Stomach (tissue), 8 donors: ENCODE measurements at regions not wholly inside any gene's neighbourhood (a gene's known extent, or its start where the extent isn't known, plus 50 kb on each side); places are given as distances from the start of the nearest gene placed in this dataset.

Source experiments
- DNase-seq, 2 donors: peaks; one replicate each; pipeline versions ENCODE4 v3.0.0 to v3.0.0-alpha.2; 2013 to 2019
- H3K27ac ChIP-seq, 5 donors: fragments of 200-600 bp in 4 of 5; sonication (generic) in 4 of 5; one replicate each; pipeline ENCODE4 v1.5.1; 2013 to 2019; ENCODE audit warnings: mild to moderate bottlenecking in 1 of 5, moderate library complexity in 1 of 5
- H3K27me3 ChIP-seq, 3 donors: fragments of 200-600 bp; sonication (generic); one replicate each; pipeline ENCODE4 v1.5.1; 2017 to 2019; ENCODE audit warnings: mixed run types in 1 of 3
- H3K36me3 ChIP-seq, 4 donors: fragments of 200-600 bp; sonication (generic); 1 replicate in 3 of 4; 2 replicates in 1 of 4; pipeline ENCODE4 v1.5.1; 2016 to 2019
- H3K4me1 ChIP-seq, 4 donors: fragments of 200-600 bp; sonication (generic); one replicate each; pipeline ENCODE4 v1.5.1; 2016 to 2019
- H3K4me3 ChIP-seq, 4 donors: fragments of 200-600 bp; sonication (generic) in 3 of 4; one replicate each; pipeline ENCODE4 v1.5.1; 2016 to 2019; ENCODE audit warnings: mild to moderate bottlenecking in 1 of 4
- H3K9me3 ChIP-seq, 4 donors: fragments of 200-600 bp; sonication (generic); one replicate each; pipeline ENCODE4 v1.5.1; 2016 to 2019
- CTCF ChIP-seq, 7 experiments: fragments of 450-650 bp in 4 of 7; fragments of 200-600 bp in 3 of 7; sonication (generic) in 3 of 7; IDR thresholded peaks; one replicate each; pipeline ENCODE4 v1.5.1; 2016 to 2019; ENCODE audit warnings: antibody characterized with exemption in 7 of 7, control low read depth in 2 of 7, mild to moderate bottlenecking in 1 of 7
- EP300 ChIP-seq: sonication (generic); formaldehyde crosslinking; IDR thresholded peaks from one replicate; pipeline ENCODE4 v1.6.1; 2017; ENCODE audit warnings: antibody characterized with exemption
- POLR2A ChIP-seq, 4 donors: fragments of 450-650 bp; IDR thresholded peaks; one replicate each; pipeline ENCODE4 v1.6.1; 2016; ENCODE audit warnings: antibody characterized with exemption in 4 of 4, control low read depth in 2 of 4, mild to moderate bottlenecking in 1 of 4, moderate library complexity in 1 of 4
- POLR2AphosphoS5 ChIP-seq, 3 donors: sonication (generic); formaldehyde crosslinking; IDR thresholded peaks; one replicate each; pipeline ENCODE4 v1.6.1; 2016; ENCODE audit warnings: antibody characterized with exemption in 3 of 3
- WGBS, 5 donors: extraction: QIAGEN DNeasy Blood & Tissue Kit in 3 of 5; methylation state at CpG; one replicate each; pipeline versions ENCODE4 v1.1.5 to v1.1.7; 2013 to 2018; 5-methylcytosine and 5-hydroxymethylcytosine counted together
- intact Hi-C: fragments of 100-400 bp; cut with DNase I; formaldehyde crosslinking; loops from one replicate; pipeline ENCODE4 v1.15.1; 2023; ENCODE audit warnings: low total_unique reads
- donor health status: healthy with polysubstance abuse.
- donor health status: Bipolar disorder and iron deficiency.
- donor health status: healthy.

- Histone ChIP-seq H3K4me1 (no peaks in the 10 kb centered on the region), H3K36me3 (no peaks in the 10 kb centered on the region), H3K27me3 (no peaks in the 10 kb centered on the region), H3K27ac (no peak overlapping the region), H3K9me3 (peaks cover 0 to 5% (median 0%) of the 10 kb centered on the region in 4 donors), H3K4me3 (no peak overlapping the region)
- 80 to 91% (median 89%) methylated on average over 3 of the region's 3 CpGs for WGBS, 5 donors
- TF ChIP-seq POLR2AphosphoS5 (IDR thresholded peaks at IDR 0.05) = no peak
- TF ChIP-seq POLR2A (IDR thresholded peaks at IDR 0.05) = no peak
- TF ChIP-seq CTCF (IDR thresholded peaks at IDR 0.05) = no peak
- TF ChIP-seq EP300 = no peak
- no peak for DNase-seq
- intact Hi-C loops = no loop called here
Measured at GRCh38 chr3:1955750-1956149, 142.9 kb upstream of the CNTN4 start.

- H3K27me3 ChIP-seq = no peaks in the 10 kb centered on the region
- DNase-seq = no peak
- 59 to 73% (median 69%) methylated on average over 3 of the region's 3 CpGs for whole genome bisulfite sequencing, 5 donors
- H3K4me3 ChIP-seq = no peak overlapping the region
- no peaks in the 10 kb centered on the region for H3K36me3 ChIP-seq
- no peaks in the 10 kb centered on the region for H3K4me1 ChIP-seq
- peaks cover 0 to 5% (median 0%) of the 10 kb centered on the region in 4 donors for H3K9me3 ChIP-seq
- TF ChIP-seq POLR2A (IDR thresholded peaks at IDR 0.05) (no peak), CTCF (IDR thresholded peaks at IDR 0.05) (no peak), EP300 (no peak), POLR2AphosphoS5 (IDR thresholded peaks at IDR 0.05) (no peak)
- intact Hi-C loops = no loop called here
- H3K27ac ChIP-seq = no peak overlapping the region
Measured at GRCh38 chr3:1960506-1960905, 138.2 kb upstream of the CNTN4 start.

- Histone ChIP-seq H3K27me3 (no peaks in the 10 kb centered on the region), H3K4me3 (no peak overlapping the region), H3K4me1 (no peaks in the 10 kb centered on the region), H3K36me3 (no peaks in the 10 kb centered on the region), H3K9me3 (no peaks in the 10 kb centered on the region), H3K27ac (no peak overlapping the region)
- TF ChIP-seq CTCF (IDR thresholded peaks at IDR 0.05) = no peak
- TF ChIP-seq POLR2A (IDR thresholded peaks at IDR 0.05) = no peak
- no peak for TF ChIP-seq EP300
- no peak for TF ChIP-seq POLR2AphosphoS5 (IDR thresholded peaks at IDR 0.05)
- 68 to 80% (median 71%) methylated on average over 8 of the region's 8 CpGs for WGBS, 5 donors
- intact Hi-C loops = no loop called here
- DNase-seq = peak in 1 of 2 donors; percentile 7
Measured at GRCh38 chr3:1962396-1963088, 136.1 kb upstream of the CNTN4 start.

GRCh38 chr3:1963896-1964295 lies 134.8 kb upstream of the CNTN4 start:
- Histone ChIP-seq H3K27me3 (no peaks in the 10 kb centered on the region), H3K27ac (no peak overlapping the region), H3K36me3 (no peaks in the 10 kb centered on the region), H3K4me1 (no peaks in the 10 kb centered on the region), H3K9me3 (no peaks in the 10 kb centered on the region), H3K4me3 (no peak overlapping the region)
- DNase-seq = no peak
- TF ChIP-seq POLR2AphosphoS5 (IDR thresholded peaks at IDR 0.05) (no peak), EP300 (no peak), CTCF (IDR thresholded peaks at IDR 0.05) (no peak), POLR2A (IDR thresholded peaks at IDR 0.05) (no peak)
- intact Hi-C loops = no loop called here
- 70 to 91% (median 89%) methylated on average over 3 of the region's 3 CpGs for WGBS, 5 donors
